Cardiac septum (tissue), 1 donor: ENCODE measurements at regions not wholly inside any gene's neighbourhood (a gene's known extent, or its start where the extent isn't known, plus 50 kb on each side); places are given as distances from the start of the nearest gene placed in this dataset.

Experiments used
- DNase-seq: peaks from one replicate; pipeline ENCODE4 v3.0.0-alpha.2; 2020; ENCODE audit warnings: low spot score
- intact Hi-C: fragments of 100-400 bp; cut with DNase I; formaldehyde crosslinking; loops from one replicate; pipeline ENCODE4 v1.14.0; 2022
- donor health status: DM: no; HTN: no; CAD: no.

DNA sequence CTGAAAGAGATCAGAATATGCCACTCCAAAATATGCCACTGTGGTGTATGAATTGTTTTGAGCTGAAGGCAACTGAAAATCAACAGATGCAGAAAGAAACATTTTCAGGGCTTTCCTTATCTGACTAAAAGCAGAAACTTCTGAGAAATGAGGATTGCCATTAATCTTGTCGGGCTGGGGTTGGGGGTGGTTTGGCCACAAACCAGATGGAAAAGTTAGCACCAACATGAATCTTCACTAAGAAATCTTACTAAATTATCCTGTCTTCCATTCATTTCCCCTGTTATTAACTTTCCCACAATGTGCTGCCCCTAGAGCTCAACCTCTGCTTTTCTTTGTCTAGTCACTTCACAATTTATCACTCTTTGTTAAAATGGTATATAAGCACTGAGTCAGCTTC lies 229.9 kb upstream of the GADL1 start:
- intact Hi-C loops = no loop called here
- DNase-seq = no peak

DNA sequence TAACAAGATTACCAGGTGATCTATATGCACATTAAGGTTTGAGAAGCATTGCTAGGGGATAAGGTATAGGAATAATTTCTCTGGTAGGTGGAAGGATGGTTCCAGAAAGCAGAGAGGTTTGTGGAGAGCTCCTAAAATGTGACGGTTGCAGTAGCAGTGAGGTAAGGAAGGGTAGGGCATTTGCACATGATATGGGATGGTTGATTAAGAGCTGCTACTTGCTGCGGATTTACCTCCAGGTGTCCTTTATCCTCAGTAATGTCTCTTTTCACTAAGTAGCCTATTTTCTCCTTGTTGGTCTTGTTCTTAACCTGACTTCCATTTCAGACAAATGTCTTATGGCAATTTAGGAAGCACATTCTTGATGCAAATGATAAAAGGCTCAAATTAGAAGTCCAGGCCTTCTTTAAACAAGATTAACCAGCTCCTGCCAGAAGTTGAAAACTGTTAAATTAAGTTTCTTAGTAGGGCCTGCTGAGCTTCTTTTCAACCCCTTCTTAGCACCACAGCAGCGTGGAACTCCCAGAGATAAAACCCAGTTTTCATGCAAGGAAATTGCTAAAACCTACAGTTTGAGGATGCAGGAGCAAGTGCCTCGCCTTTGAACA lies 231.1 kb upstream of the GADL1 start:
- DNase-seq = no peak
- intact Hi-C loops = no loop called here

DNA sequence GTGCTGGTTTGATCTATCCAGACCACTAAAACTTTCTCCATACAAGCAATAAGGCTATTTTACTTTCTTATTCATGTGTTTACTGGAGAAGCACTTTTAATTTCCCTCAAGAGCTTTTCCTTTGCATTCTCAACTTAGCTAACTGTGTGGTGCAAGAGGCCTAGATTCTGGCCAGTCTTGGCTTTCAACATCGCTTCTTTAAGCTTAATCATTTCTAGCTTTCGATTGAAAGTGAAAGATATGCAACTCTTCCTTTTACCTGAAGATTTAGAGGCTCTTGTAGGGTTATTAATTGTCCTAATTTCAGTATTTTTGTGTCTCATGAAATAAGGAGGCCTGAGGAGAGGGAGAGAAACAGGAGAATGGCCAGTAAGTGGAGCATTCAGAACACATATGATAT lies 234.8 kb upstream of the GADL1 start:
- no peak for DNase-seq
- intact Hi-C loops = no loop called here

DNA sequence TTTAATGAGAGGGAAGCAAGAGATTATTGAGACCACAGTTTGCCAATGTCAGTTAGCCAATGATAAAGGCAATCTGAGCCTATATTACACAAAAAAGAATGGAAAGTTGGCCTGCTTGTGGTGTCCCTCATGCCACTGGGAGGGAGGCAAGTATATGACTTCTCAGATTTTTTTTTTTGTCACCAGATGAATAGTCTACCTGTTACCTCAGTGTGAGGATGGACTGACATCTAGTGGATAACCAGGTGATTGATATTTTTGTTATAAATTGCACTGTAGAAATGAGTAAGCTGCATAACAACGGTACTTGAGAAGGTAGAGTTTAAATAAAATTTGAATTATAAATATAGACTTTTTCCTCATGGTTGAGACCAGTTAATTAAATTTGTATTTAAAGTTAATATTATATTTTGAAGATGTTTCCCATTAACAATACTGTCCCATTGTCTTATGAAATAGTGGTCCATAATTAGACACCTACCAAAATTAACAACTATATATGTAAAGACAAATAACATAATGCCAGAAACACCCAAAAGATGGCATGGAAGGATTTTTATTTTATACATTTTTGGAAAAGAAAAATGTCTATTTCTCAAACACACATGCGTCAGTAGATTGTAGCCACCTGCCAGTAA lies 237.8 kb upstream of the GADL1 start:
- intact Hi-C loops = loop anchor here (5.0 kb wide), 2 partner anchors 350 to 365 kb away; no protein-coding TSS in a partner anchor
- DNase-seq = no peak

DNA sequence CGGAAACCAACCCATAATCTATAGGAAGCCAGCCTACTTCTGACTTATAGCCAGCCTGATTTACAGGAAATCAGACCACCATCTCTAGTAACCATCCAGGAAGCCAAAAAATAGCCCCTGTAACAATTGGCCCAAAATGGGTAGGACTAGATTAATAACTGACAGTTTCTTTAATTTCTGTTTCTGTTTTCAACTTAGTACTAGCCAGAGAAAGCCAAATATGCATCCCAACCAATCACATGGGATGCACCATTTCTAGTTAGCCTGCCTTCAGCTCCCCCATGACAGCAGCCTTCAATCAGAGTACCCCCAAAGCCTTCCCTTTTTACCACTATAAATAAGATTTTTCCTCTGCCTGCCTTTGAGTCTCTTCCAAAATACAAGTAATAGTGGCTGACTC lies 239.1 kb upstream of the GADL1 start:
- intact Hi-C loops = loop anchor here (5.0 kb wide), 2 partner anchors 351 to 366 kb away; no protein-coding TSS in a partner anchor
- DNase-seq = no peak

DNA sequence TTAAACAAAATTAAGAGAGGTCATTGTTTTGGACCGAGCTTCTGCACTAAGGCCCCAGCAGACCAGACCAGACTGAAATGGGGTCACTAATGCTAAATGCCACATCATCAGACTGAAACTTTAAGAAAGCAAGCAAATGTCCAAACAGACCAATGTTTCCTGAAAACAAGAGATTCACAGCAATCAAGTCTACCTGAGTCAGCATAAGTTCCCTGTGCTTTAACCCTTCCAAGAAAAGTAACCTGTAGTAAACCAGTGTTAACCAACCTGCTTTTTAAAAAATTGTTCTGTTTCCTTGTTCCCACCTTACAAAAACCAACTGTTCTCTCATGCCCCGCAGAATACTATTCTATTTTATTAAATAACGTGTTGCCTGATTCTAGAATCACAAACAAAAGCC lies 241.1 kb upstream of the GADL1 start:
- DNase-seq = no peak
- intact Hi-C loops = no loop called here

DNA sequence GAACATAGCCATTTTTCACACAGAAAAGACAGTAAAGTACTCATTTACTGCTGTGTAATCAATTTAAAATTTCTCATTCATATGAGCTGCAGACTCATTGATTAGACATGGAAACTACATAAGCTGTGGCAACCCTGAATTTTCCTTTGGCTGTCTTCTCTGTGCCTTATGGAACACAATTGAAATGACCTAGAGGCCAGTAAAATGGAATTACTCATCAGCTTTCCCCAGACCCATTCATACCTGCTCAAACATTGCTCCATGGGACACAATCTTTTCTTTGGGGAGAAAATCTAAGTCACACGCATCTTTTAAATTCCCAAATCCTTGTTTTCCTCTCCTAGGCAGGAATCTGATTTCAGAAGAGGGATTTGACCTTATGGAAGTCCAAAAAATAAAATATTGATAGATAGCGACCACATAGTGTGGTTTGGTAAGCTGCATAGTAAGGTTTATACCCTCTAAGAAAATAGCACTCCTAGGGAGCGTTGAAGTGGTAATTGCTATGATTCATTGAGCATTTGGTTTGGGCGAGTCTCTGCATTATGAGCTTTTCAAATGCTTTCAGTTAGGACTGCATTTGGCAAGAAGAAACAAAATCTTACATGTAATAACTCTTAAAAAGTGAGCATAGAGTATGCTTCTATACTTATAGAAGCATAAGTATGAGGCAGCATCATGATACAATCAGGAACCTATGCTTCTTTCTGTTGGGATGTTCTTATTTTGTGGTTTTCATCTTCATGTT lies 243.4 kb upstream of the GADL1 start:
- DNase-seq = no peak
- intact Hi-C loops = no loop called here

DNA sequence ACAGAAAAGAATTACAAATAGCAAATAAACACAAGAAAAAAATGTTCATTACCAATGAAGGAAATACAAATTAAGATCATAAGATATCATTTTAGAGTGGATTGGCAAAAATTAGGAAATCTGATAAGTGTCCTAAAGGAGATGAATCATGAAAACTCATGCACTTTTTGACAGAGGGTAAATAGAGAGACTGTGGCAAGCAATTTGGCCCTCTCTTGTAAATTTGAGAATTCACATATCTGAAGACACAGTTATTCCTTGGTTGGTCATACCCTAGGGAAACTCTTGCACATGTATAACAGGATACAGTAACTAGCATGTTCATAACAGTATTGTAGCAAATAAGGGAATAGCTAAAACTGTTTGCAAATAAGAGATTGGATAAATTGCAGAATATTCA lies 246.0 kb upstream of the GADL1 start:
- intact Hi-C loops = no loop called here
- DNase-seq = no peak

DNA sequence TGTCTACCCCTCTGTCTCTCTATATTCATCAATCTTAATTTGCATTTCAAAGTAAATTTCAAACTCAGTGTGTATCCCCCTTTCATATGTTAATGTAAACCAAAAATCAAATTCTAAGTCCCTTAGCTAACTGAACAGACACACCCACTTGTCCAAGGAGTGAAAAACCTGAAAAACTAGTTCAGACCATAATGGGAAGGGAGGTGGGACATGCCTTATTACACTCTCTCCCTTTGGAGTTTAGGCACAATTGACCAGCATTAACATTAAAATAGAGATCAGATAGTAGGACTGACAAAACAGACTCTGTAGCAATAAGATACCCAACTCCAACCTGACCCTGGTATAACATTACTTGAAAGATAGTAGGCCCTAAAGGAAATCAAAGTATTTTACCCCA lies 247.7 kb upstream of the GADL1 start:
- DNase-seq = no peak

DNA sequence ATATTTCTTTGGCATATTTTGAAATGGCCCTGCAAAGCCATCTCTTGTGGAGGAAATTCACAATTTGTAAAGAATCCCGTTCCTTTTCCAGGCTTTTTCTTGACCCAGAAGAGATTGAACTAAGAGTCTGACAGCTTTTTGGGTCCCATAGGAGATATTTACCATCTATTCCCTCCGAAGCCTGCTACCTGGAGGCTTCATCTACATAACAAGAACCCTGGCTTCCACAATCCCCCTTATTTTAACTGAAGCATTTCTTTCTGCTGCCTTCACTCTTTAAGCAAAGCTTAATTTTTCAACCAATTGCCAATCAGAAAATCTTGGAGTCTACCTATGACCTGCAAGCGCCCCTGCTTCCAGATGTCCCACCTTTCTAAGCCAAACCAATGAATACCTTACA lies 248.1 kb upstream of the GADL1 start:
- intact Hi-C loops = no loop called here
- DNase-seq = no peak

More for the DNA sequence above, 247.7 kb upstream of the GADL1 start:
- intact Hi-C loops = no loop called here

DNA sequence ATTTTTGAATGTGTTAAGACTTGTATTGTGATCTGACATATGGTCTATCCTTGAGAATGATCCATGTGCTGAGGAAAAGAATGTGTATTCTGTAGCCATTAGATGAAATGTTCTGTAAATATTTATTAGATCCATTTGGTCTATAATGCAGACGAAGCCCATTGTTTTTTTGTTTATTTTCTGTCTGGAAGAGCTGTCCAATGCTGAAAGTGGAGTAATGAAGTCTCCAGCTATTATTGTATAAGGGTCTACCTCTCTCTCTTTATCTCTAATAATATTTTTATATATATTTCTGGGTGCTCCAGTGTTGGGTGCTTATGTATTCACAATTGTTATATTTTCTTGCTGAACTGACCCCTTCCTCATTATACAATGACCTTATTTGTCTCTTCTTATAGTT lies 250.6 kb upstream of the GADL1 start:
- no peak for DNase-seq
- intact Hi-C loops = no loop called here

DNA sequence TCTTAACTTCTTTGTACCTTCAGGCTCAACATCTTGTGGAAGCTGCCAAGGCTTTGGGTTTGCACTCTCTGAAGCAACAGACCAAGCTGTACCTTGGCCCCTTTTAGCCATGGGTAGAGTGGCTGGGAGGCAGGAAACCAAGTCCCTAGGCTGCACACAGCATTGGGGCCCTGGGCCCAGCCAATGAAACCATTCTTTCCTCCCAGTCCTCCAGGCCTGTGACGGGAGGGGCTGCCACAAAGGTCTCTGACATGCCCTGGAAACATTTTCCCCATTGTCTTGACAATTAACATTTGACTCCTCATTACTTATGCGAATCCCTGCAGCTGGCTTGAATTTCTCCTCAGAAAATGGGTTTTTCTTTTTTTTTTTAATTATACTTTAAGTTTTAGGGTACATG lies 253.1 kb upstream of the GADL1 start:
- no peak for DNase-seq
- intact Hi-C loops = no loop called here

DNA sequence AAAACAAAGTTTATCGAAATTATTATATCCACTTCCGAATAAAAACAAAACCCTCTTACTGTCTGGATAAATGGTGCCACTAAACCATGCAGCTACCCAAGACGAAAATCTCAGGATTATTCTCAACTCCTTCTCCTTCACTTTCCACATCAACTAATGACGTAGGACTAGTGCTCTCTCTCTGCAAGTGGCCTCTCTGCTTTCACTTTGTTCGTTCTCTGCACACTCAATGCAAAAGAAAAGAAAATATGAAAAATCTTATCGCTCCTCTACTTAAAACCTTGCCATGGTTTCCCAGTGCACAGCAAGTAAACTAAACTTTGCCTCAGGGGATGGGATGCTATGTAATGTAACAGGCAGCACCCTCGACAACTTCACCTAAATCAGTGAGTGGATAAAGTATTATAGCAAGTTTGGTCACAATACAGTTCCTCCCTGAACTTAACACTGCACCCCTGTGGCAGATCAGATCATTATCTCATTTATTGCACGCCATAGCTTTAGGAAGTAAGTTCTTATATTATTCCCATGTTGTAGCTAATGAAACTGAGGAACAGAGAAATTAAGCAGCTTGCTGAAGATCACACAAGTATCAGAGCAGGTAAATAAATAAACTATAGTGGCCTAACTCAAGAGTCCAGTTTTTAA lies 262.7 kb upstream of the GADL1 start:
- intact Hi-C loops = no loop called here

DNA sequence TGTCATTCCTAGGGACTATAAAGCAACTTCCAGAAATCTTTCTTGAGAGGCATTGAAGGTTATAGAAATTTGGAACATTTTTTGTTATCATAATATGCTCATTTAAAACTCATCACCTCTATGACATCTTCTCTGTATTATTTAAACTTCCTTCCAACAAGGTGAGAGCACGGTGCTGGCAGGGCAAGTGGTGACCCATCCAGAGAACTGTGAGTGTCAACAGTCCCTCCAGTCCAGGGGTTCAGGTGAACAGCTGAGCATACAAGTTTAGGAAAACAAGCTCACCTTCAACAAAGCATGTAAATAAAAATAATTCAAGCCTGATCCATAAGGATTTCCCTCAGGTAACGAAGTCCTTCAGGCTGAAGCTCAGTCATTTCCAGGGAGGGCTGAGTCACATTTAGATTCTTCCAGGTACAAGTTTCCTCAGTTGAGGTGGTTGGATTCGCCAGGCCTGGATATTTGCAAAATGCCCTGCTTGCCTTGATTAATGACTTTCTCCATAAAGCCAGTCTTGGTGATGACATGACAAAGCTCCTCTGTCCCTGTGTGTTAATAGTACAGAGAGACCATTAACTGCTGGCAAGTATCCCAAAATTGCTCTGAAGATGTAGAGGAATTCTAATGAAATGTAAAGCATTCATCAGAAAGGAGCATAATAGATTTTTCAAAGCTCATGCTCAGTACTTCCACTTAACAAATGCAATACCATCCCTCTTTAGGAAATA lies 263.6 kb upstream of the GADL1 start:
- no peak for DNase-seq
- intact Hi-C loops = no loop called here

More for the DNA sequence above, 262.7 kb upstream of the GADL1 start:
- DNase-seq = no peak

DNA sequence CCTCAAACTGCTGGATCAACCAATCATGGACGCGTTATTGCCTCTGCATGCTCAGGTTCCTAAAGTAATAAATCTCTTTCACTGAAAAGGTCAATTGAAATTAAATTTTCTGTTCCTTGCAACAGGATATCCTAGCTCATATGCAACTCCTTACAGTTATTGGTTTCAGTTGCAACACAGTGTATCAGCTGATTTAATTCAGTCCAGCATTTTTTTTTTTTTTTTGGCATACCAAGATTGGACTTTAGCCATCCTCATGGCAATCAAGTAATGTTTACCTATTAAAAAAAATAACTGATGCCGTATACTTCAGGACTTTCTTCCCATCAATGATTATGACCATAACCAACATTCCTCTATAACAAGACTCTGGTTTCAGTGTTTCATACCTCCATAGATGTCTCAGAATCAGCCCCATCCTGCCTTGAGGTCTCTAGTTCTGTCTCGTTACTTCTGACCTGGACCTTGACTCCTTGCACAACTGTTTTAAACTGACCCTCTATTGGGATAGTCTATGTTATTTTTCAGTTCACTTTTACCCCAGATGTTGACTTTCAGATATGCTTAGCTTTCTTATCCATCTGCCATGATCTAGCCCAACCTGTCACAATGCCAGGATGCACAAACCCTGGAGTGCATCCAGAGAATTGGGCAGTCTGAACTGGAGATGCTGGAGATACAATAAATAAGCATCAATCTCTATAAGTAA lies 265.0 kb upstream of the GADL1 start:
- intact Hi-C loops = no loop called here

DNA sequence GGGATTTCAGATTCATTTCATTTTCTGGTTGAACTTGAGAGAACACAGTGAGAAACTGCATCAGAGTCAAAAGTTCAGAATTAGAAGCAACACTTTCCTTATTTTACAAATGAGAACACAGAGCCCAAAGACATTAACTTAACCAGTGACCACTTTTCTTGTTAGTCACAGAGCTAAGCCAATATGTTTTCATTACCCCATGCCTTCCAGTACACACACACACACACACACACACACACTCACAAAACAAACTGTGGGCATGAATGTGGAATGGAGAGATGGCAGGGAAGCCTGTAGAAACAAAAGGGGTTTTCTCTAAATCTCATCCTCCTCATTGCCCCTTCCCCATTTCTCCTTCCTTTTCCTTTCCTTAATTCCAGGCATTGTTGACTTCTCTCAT lies 267.4 kb upstream of the GADL1 start:
- intact Hi-C loops = no loop called here
- DNase-seq = no peak

More for the DNA sequence above, 265.0 kb upstream of the GADL1 start:
- no peak for DNase-seq

DNA sequence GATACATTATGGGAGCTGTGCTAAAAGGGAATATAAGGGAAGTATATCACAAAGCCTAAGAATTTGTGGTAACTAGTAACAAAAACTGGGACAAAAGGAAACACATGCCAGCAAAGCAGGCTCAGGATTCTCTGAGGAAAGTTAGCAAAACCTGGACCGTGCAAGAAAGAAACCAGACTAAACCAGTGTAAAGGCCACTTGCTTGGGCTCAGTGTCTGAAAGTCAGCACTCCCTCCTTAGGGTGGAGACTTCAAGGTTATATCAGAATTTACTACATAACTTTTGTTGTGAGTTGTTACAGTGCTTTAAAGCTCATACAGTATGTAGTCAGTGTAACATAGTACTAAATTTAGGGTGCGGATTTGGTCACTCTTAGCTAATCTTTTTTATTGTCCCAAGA lies 269.9 kb upstream of the GADL1 start:
- intact Hi-C loops = no loop called here
- no peak for DNase-seq

DNA sequence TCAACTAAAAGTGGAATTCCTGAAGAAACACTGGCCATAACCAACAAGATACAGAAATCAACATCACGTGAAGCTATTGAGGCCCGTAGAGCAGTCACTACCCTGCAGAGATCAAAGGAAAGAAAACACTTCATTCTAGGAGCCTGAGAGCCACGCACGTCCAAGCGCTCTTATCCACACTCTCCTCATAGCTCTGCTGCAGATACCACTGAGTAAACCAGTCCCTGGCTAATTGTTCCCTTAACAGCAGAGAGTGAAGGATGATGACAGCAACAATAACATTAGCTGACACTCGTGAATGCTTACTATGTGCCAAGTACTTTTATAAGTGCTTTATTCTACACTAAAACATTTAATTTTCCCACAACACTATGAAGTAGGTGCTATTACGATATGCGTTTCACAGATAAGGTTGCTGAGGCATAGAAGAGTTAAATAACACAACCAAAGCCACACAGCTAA lies 271.0 kb upstream of the GADL1 start:
- no peak for DNase-seq
- intact Hi-C loops = no loop called here

DNA sequence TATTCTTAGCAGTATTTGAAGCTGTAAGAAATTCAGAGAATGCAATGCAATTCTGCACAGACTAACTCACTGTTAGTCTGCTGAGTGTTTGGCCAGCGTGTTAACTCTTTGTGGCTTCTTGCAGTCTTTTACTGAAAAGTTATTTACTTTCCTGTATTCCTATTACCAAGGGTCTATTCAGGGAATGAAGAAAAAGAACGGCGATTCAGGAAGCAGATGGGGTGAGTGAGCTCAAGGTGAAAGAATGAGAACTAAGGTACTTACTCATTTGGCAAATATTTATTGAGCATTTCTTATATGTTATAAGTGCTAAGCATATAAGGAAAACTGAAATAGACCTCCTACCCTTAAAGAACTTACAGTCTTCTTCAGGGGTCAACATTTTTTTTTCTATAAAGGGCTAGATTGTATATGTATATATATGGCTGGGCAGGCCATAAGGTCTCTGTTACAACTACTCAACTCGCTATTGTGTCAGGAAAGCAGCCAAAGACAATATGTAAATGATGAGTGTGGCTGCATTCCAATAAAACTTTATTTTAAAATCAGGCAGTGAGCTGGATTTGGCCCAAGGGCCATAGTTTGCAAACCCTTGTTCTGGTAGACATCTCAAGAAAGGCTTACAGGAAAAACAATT lies 271.9 kb upstream of the GADL1 start:
- intact Hi-C loops = no loop called here
- no peak for DNase-seq
